Posterior cingulate gyrus (tissue), 11 donors: ENCODE measurements at regions not wholly inside any gene's neighbourhood (a gene's known extent, or its start where the extent isn't known, plus 50 kb on each side); places are given as distances from the start of the nearest gene placed in this dataset.
A peak's percentile ranks its signal among the peaks of the same experiment; 100 is the strongest.
"Not testable (repeated sequence)": the region's sequence is repeated elsewhere in the genome, so short reads cannot be mapped to it uniquely, and the experiment has no call there.

ENCODE experiments used
- DNase-seq, 10 donors: peaks; one replicate each; pipeline versions ENCODE4 v3.0.0 to v3.0.0-alpha.2; 2020 to 2021; ENCODE audit warnings: mixed read lengths in 3 of 10
- intact Hi-C: fragments of 100-400 bp; cut with DNase I; formaldehyde crosslinking; loops from one replicate; pipeline ENCODE4 v1.15.1; 2023

- intact Hi-C loops: no loop called here
- DNase-seq: no peak
Observed at GRCh38 chrX:65451663-65452062, 82.9 kb downstream of the LAS1L start.

GRCh38 chrX:65420154-65420553, 114.4 kb downstream of the LAS1L start:
- intact Hi-C loops: no loop called here
- peak in 1 of 10 donors; percentile 31 for DNase-seq

GRCh38 chrX:65407662-65408061, 126.9 kb downstream of the LAS1L start:
- intact Hi-C loops: not testable (repeated sequence)
- peak in 1 of 10 donors; percentile 66 for DNase-seq

GRCh38 chrX:65407157-65407626, 127.4 kb downstream of the LAS1L start:
- DNase-seq: peak in 1 of 10 donors; percentile 78
- intact Hi-C loops: no loop called here

- intact Hi-C loops: no loop called here
- DNase-seq: peak in 3 of 10 donors; percentile 26 to 88 (median 84)
Observed at GRCh38 chrX:65406532-65406931, 128.1 kb downstream of the LAS1L start.

- intact Hi-C loops: no loop called here
- peak in 2 of 10 donors; percentile 26 to 73 for DNase-seq
Observed at GRCh38 chrX:65392284-65392683, 142.3 kb downstream of the LAS1L start.

- intact Hi-C loops: not testable (repeated sequence)
- DNase-seq: peak in 1 of 10 donors; percentile 68
Observed at GRCh38 chrX:65389120-65389519, 145.5 kb downstream of the LAS1L start.
